Endothelial cell of umbilical vein (primary cell): ENCODE measurements at regions not wholly inside any gene's neighbourhood (a gene's known extent, or its start where the extent isn't known, plus 50 kb on each side); places are given as distances from the start of the nearest gene placed in this dataset.
"Not testable (repeated sequence)": the region's sequence is repeated elsewhere in the genome, so short reads cannot be mapped to it uniquely, and the experiment has no call there.

Experiments used
- BruUV-seq: library from RNA; stranded (reverse); fragments of 400-500 nt; replicated peaks from 2 replicates; lab custom pipeline; 2021; lab: Mats Ljungman, UMichigan
- CTCF ChIA-PET: fragments of 300-600, 350-600 bp; sonication (Branson Sonifier 250); formaldehyde crosslinking; loops from one replicate; lab custom pipeline; 2021; ENCODE audit warnings: antibody characterized with exemption, inconsistent platforms; lab: Charles Lee
- POLR2A ChIA-PET: fragments of 300-600, 350-600 bp; sonication (Branson Sonifier 250); formaldehyde crosslinking; loops from one replicate; lab custom pipeline; 2021; ENCODE audit warnings: antibody characterized with exemption, inconsistent platforms; lab: Charles Lee
- DNase-seq: peaks from one replicate; pipeline ENCODE4 v3.0.0-alpha.2; 2011; ENCODE audit warnings: low read depth, low spot score
- FAIRE-seq: peaks from 2 replicates; lab custom pipeline; 2011; peaks lifted over from hg19 to GRCh38; lab: Jason Lieb, UNC
- H2AFZ ChIP-seq: 2 replicates; pipeline ENCODE4 v1.6.0; 2012; ENCODE audit warnings: low read depth, low read length, control low read depth, inconsistent platforms
- H3K27ac ChIP-seq: 2 replicates; pipeline ENCODE4 v1.5.1; 2011; ENCODE audit warnings: low read depth, mild to moderate bottlenecking, control low read depth, low read length, moderate library complexity; ENCODE audit not compliant: insufficient read depth
- H3K27me3 ChIP-seq, 2 experiments: 2 replicates each; pipeline versions ENCODE4 v1.6.0 to v1.6.1; 2011; ENCODE audit warnings: low read length in 2 of 2, mixed read lengths in 1 of 2; ENCODE audit not compliant: control insufficient read depth in 2 of 2, insufficient read depth in 2 of 2
- H3K36me3 ChIP-seq, 2 experiments: 2 replicates in 1 of 2; 3 replicates in 1 of 2; pipeline ENCODE4 v1.5.1; 2011; ENCODE audit warnings: low read length in 2 of 2, mild to moderate bottlenecking in 1 of 2, moderate library complexity in 1 of 2; ENCODE audit not compliant: control insufficient read depth in 2 of 2, insufficient read depth in 2 of 2; ENCODE audit errors: extremely low read depth in 1 of 2
- H3K4me1 ChIP-seq: 3 replicates; pipeline ENCODE4 v1.5.1; 2011; ENCODE audit warnings: mild to moderate bottlenecking, low read length; ENCODE audit not compliant: control insufficient read depth, insufficient read depth; ENCODE audit errors: extremely low read depth
- H3K4me2 ChIP-seq: 2 replicates; pipeline ENCODE4 v1.6.1; 2011; ENCODE audit warnings: low read length, control low read depth, mixed read lengths; ENCODE audit not compliant: insufficient read depth
- H3K4me3 ChIP-seq, 3 experiments: fragments of 200-600 bp in 1 of 3; sonication (generic), shearing (Covaris generic) in 1 of 3; replicated peaks in 1 of 3; 2 replicates each; pipeline ENCODE4 v1.5.1; 2011 to 2016; ENCODE audit warnings: control low read depth in 3 of 3, low read length in 3 of 3, mild to moderate bottlenecking in 2 of 3, inconsistent platforms in 1 of 3, low read depth in 1 of 3, moderate library complexity in 1 of 3; ENCODE audit not compliant: insufficient read depth in 1 of 3
- H3K79me2 ChIP-seq: 2 replicates; pipeline ENCODE4 v1.6.0; 2012; ENCODE audit warnings: low read length, inconsistent platforms; ENCODE audit not compliant: control insufficient read depth, insufficient read depth
- H3K9ac ChIP-seq: replicated peaks from 2 replicates; pipeline ENCODE3; 2011; ENCODE audit warnings: low read length, control low read depth; ENCODE audit not compliant: insufficient read depth; ENCODE audit errors: extremely low read depth
- H3K9me1 ChIP-seq: replicated peaks from 3 replicates; pipeline ENCODE4 v1.6.0; 2011; ENCODE audit warnings: mild to moderate bottlenecking, low read length; ENCODE audit not compliant: control insufficient read depth, insufficient read depth; ENCODE audit errors: extremely low read depth
- H3K9me3 ChIP-seq: replicated peaks from 2 replicates; pipeline ENCODE4 v1.5.1; 2012; ENCODE audit warnings: low read length, inconsistent platforms; ENCODE audit not compliant: control insufficient read depth, insufficient read depth
- H4K20me1 ChIP-seq: replicated peaks from 2 replicates; pipeline ENCODE3; 2011; ENCODE audit warnings: mild to moderate bottlenecking, low read length; ENCODE audit not compliant: control insufficient read depth, insufficient read depth; ENCODE audit errors: extremely low read depth
- EZH2 ChIP-seq: IDR thresholded peaks from 2 replicates; pipeline ENCODE4 v1.6.1; 2012; ENCODE audit warnings: borderline replicate concordance, low read depth, mild to moderate bottlenecking, moderate library complexity, low read length, inconsistent platforms; ENCODE audit not compliant: severe bottlenecking
- FOS ChIP-seq: IDR thresholded peaks from 2 replicates; pipeline ENCODE4 v1.6.1; 2011; ENCODE audit warnings: mild to moderate bottlenecking, low read length, moderate library complexity, borderline replicate concordance; ENCODE audit not compliant: insufficient read depth
- GATA2 ChIP-seq: IDR thresholded peaks from 2 replicates; pipeline ENCODE4 v1.7.0; 2011; ENCODE audit warnings: low read depth, mild to moderate bottlenecking, moderate library complexity, mixed read lengths, low read length; ENCODE audit not compliant: insufficient read length, insufficient read depth
- JUN ChIP-seq: IDR thresholded peaks from 2 replicates; pipeline ENCODE4 v1.6.1; 2011; ENCODE audit warnings: borderline replicate concordance, low read depth; ENCODE audit not compliant: insufficient read length, insufficient read depth
- MYC ChIP-seq: IDR thresholded peaks from one replicate; pipeline ENCODE4 v1.6.1; 2011; ENCODE audit warnings: mild to moderate bottlenecking, low read depth, low read length
- POLR2A ChIP-seq: IDR thresholded peaks from 2 replicates; pipeline ENCODE4 v1.6.1; 2012; ENCODE audit warnings: low read depth, mild to moderate bottlenecking, control low read depth, low read length
- POLR2AphosphoS5 ChIP-seq: IDR thresholded peaks from 2 replicates; pipeline ENCODE4 v1.6.1; 2012; ENCODE audit warnings: low read depth, mild to moderate bottlenecking, control low read depth, low read length, moderate library complexity; ENCODE audit not compliant: insufficient read depth
- dilution Hi-C: fragments of 300-500 bp; cut with MboI; formaldehyde crosslinking; loops from one replicate; pipeline ENCODE4 v1.15.0; 2019; ENCODE audit warnings: low sequenced_read_pairs; ENCODE audit not compliant: extremely low pct_ligation_motif_present
- intact Hi-C: fragments of 100-400 bp; cut with micrococcal nuclease; formaldehyde crosslinking; loops from one replicate; pipeline ENCODE4 v1.10.0; 2022
- TF ChIP-seq, protein P1 (sequence below): IDR thresholded peaks from 2 replicates; pipeline ENCODE4 v1.6.1; 2011; ENCODE audit not compliant: insufficient read depth, insufficient read length
- TF ChIP-seq, protein P2 (sequence below), 2 donors: IDR thresholded peaks; 1 replicate in 1 of 2; 2 replicates in 1 of 2; pipeline ENCODE4 v1.5.1; 2011; ENCODE audit warnings: low read length in 2 of 2, mild to moderate bottlenecking in 2 of 2, moderate library complexity in 2 of 2, control low read depth in 1 of 2, inconsistent platforms in 1 of 2, low read depth in 1 of 2; ENCODE audit not compliant: insufficient read depth in 1 of 2; ENCODE audit errors: extremely low read depth in 1 of 2

GRCh38 chr15:25989327-25989726, 126.2 kb upstream of the ATP10A start:
- Histone ChIP-seq H3K4me1 (no peaks in the 10 kb centered on the region), H2AFZ (no peak overlapping the region), H3K9ac (no peak overlapping the region), H3K9me3 (peaks cover 8% of the 10 kb centered on the region), H3K27me3 (no peaks in the 10 kb centered on the region), H3K79me2 (no peaks in the 10 kb centered on the region), H3K36me3 (no peaks in the 10 kb centered on the region), H3K4me2 (no peak overlapping the region), H3K4me3 (no peak overlapping the region), H4K20me1 (no peaks in the 10 kb centered on the region), H3K9me1 (no peaks in the 10 kb centered on the region), H3K27ac (no peak overlapping the region)
- POLR2A ChIA-PET, result no interaction called here
- dilution Hi-C loops, result no loop called here
- intact Hi-C loops, result no loop called here
- FAIRE-seq (no peak), DNase-seq (no peak)
- CTCF ChIA-PET, result no interaction called here
- BruUV-seq, result no TSS peak
- TF ChIP-seq MYC (no peak), EZH2 (no peak), GATA2 (no peak), FOS (no peak), POLR2AphosphoS5 (no peak), JUN (no peak), POLR2A (no peak)
- TF ChIP-seq, protein P1, sequence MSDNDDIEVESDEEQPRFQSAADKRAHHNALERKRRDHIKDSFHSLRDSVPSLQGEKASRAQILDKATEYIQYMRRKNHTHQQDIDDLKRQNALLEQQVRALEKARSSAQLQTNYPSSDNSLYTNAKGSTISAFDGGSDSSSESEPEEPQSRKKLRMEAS, result no peak
- TF ChIP-seq, protein P2, sequence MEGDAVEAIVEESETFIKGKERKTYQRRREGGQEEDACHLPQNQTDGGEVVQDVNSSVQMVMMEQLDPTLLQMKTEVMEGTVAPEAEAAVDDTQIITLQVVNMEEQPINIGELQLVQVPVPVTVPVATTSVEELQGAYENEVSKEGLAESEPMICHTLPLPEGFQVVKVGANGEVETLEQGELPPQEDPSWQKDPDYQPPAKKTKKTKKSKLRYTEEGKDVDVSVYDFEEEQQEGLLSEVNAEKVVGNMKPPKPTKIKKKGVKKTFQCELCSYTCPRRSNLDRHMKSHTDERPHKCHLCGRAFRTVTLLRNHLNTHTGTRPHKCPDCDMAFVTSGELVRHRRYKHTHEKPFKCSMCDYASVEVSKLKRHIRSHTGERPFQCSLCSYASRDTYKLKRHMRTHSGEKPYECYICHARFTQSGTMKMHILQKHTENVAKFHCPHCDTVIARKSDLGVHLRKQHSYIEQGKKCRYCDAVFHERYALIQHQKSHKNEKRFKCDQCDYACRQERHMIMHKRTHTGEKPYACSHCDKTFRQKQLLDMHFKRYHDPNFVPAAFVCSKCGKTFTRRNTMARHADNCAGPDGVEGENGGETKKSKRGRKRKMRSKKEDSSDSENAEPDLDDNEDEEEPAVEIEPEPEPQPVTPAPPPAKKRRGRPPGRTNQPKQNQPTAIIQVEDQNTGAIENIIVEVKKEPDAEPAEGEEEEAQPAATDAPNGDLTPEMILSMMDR (IDR thresholded peaks at IDR 0.05; ENCODE audit: extremely low read depth in 1 of 2, insufficient read depth in 1 of 2, low read depth in 1 of 2, low read length in 2 of 2), result no peak

DNA sequence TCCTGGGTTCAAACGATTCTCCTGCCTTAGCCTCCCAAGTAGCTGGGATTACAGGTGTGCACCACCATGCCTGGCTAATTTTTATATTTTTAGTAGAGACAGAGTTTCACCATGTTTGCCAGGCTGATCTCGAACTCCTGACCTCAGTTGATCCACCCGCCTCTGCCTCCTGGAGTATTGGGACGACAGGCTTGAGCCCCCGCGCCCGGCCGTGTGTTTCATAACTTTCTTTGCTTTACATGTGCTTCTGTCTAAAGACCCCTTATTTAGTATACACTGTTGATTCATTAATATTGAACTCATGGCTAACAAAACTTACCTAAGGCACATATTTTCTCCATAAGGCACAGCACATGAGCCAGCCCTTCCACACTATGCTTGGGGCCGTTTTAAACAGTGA, 125.6 kb upstream of the ATP10A start:
- H3K79me2 ChIP-seq, H2AFZ ChIP-seq, H3K27ac ChIP-seq, CTCF ChIA-PET, FAIRE-seq, H3K36me3 ChIP-seq, H3K4me1 ChIP-seq, H3K27me3 ChIP-seq, H3K9ac ChIP-seq, H3K9me3 ChIP-seq, H3K4me2 ChIP-seq, BruUV-seq, intact Hi-C loops, POLR2A ChIA-PET, DNase-seq, H3K9me1 ChIP-seq, dilution Hi-C loops, H4K20me1 ChIP-seq, H3K4me3 ChIP-seq: not testable (repeated sequence)
